Tibial nerve (tissue), 4 donors: ENCODE measurements at regions not wholly inside any gene's neighbourhood (a gene's known extent, or its start where the extent isn't known, plus 50 kb on each side); places are given as distances from the start of the nearest gene placed in this dataset.

Experiments used
- CTCF ChIP-seq, 5 experiments: fragments of 200-600 bp in 3 of 5; fragments of 450-650 bp in 2 of 5; sonication (generic) in 3 of 5; IDR thresholded peaks; one replicate each; pipeline ENCODE4 v1.5.1; 2016 to 2019; ENCODE audit warnings: antibody characterized with exemption in 5 of 5, mild to moderate bottlenecking in 3 of 5, moderate library complexity in 2 of 5
- EP300 ChIP-seq, 2 donors: sonication (generic); formaldehyde crosslinking; IDR thresholded peaks; one replicate each; pipeline ENCODE4 v1.6.1; 2017; ENCODE audit warnings: antibody characterized with exemption in 2 of 2, mild to moderate bottlenecking in 1 of 2
- POLR2A ChIP-seq, 2 donors: fragments of 450-650 bp; IDR thresholded peaks; one replicate each; pipeline ENCODE4 v1.6.1; 2017; ENCODE audit warnings: antibody characterized with exemption in 2 of 2, mild to moderate bottlenecking in 2 of 2, moderate library complexity in 2 of 2

GRCh38 chr2:65576278-65576677 lies 143.9 kb upstream of the SPRED2 start:
- no peak for TF ChIP-seq POLR2A (IDR thresholded peaks at IDR 0.05)
- no peak for TF ChIP-seq CTCF (IDR thresholded peaks at IDR 0.05)
- TF ChIP-seq EP300 (IDR thresholded peaks at IDR 0.05) = no peak
